Endothelial cell of umbilical vein (primary cell): ENCODE measurements at regions not wholly inside any gene's neighbourhood (a gene's known extent, or its start where the extent isn't known, plus 50 kb on each side); places are given as distances from the start of the nearest gene placed in this dataset.

Source experiments
- EZH2 ChIP-seq: IDR thresholded peaks from 2 replicates; pipeline ENCODE4 v1.6.1; 2012; ENCODE audit warnings: borderline replicate concordance, low read depth, mild to moderate bottlenecking, moderate library complexity, low read length, inconsistent platforms; ENCODE audit not compliant: severe bottlenecking
- FOS ChIP-seq: IDR thresholded peaks from 2 replicates; pipeline ENCODE4 v1.6.1; 2011; ENCODE audit warnings: mild to moderate bottlenecking, low read length, moderate library complexity, borderline replicate concordance; ENCODE audit not compliant: insufficient read depth
- MAX ChIP-seq: IDR thresholded peaks from 2 replicates; pipeline ENCODE4 v1.6.1; 2011; ENCODE audit not compliant: insufficient read depth, insufficient read length
- MYC ChIP-seq: IDR thresholded peaks from one replicate; pipeline ENCODE4 v1.6.1; 2011; ENCODE audit warnings: mild to moderate bottlenecking, low read depth, low read length
- POLR2A ChIP-seq: IDR thresholded peaks from 2 replicates; pipeline ENCODE4 v1.6.1; 2012; ENCODE audit warnings: low read depth, mild to moderate bottlenecking, control low read depth, low read length
- POLR2AphosphoS5 ChIP-seq: IDR thresholded peaks from 2 replicates; pipeline ENCODE4 v1.6.1; 2012; ENCODE audit warnings: low read depth, mild to moderate bottlenecking, control low read depth, low read length, moderate library complexity; ENCODE audit not compliant: insufficient read depth
- TF ChIP-seq, protein P1 (sequence below), 2 donors: IDR thresholded peaks; 1 replicate in 1 of 2; 2 replicates in 1 of 2; pipeline ENCODE4 v1.5.1; 2011; ENCODE audit warnings: low read length in 2 of 2, mild to moderate bottlenecking in 2 of 2, moderate library complexity in 2 of 2, control low read depth in 1 of 2, inconsistent platforms in 1 of 2, low read depth in 1 of 2; ENCODE audit not compliant: insufficient read depth in 1 of 2; ENCODE audit errors: extremely low read depth in 1 of 2

GRCh38 chr2:167510071-167510759 lies 621.9 kb downstream of the XIRP2 start:
- TF ChIP-seq, protein P1, sequence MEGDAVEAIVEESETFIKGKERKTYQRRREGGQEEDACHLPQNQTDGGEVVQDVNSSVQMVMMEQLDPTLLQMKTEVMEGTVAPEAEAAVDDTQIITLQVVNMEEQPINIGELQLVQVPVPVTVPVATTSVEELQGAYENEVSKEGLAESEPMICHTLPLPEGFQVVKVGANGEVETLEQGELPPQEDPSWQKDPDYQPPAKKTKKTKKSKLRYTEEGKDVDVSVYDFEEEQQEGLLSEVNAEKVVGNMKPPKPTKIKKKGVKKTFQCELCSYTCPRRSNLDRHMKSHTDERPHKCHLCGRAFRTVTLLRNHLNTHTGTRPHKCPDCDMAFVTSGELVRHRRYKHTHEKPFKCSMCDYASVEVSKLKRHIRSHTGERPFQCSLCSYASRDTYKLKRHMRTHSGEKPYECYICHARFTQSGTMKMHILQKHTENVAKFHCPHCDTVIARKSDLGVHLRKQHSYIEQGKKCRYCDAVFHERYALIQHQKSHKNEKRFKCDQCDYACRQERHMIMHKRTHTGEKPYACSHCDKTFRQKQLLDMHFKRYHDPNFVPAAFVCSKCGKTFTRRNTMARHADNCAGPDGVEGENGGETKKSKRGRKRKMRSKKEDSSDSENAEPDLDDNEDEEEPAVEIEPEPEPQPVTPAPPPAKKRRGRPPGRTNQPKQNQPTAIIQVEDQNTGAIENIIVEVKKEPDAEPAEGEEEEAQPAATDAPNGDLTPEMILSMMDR (IDR thresholded peaks at IDR 0.05; ENCODE audit: extremely low read depth in 1 of 2, insufficient read depth in 1 of 2, low read depth in 1 of 2, low read length in 2 of 2): no peak
- TF ChIP-seq POLR2AphosphoS5 (no peak), MAX (no peak), POLR2A (no peak), EZH2 (no peak), FOS (no peak), MYC (no peak)
